OCI-LY1 (cell line): ENCODE measurements at regions not wholly inside any gene's neighbourhood (a gene's known extent, or its start where the extent isn't known, plus 50 kb on each side); places are given as distances from the start of the nearest gene placed in this dataset.

Experiments
- H2AFZ ChIP-seq: fragments of 200-600 bp; sonication (generic), shearing (Covaris generic); 2 replicates; pipeline ENCODE4 v1.6.0; 2014; ENCODE audit warnings: antibody characterized with exemption, mild to moderate bottlenecking, low read length
- H3F3A ChIP-seq: fragments of 200-600 bp; sonication (generic), shearing (Covaris generic); 2 replicates; pipeline ENCODE4 v1.6.0; 2014; ENCODE audit warnings: mild to moderate bottlenecking, antibody characterized with exemption, low read length, moderate library complexity; ENCODE audit not compliant: insufficient read depth
- H3K27ac ChIP-seq: fragments of 200-600 bp; sonication (generic); 2 replicates; pipeline ENCODE4 v1.5.1; 2014; ENCODE audit warnings: low read length, mixed run types, mild to moderate bottlenecking, low read depth; ENCODE audit not compliant: poor library complexity, severe bottlenecking
- H3K27me3 ChIP-seq: fragments of 200-600 bp; sonication (generic); 2 replicates; pipeline ENCODE4 v1.6.0; 2014; ENCODE audit warnings: antibody characterized with exemption, mild to moderate bottlenecking, low read length, moderate library complexity; ENCODE audit not compliant: insufficient read depth
- H3K36me3 ChIP-seq: fragments of 200-600 bp; sonication (generic); 2 replicates; pipeline ENCODE4 v1.6.1; 2014; ENCODE audit warnings: mild to moderate bottlenecking, antibody characterized with exemption, low read length, moderate library complexity, mixed read lengths; ENCODE audit not compliant: insufficient read depth
- H3K4me1 ChIP-seq: fragments of 200-600 bp; sonication (generic); 2 replicates; pipeline ENCODE4 v1.5.1; 2014; ENCODE audit warnings: mild to moderate bottlenecking, low read length, moderate library complexity; ENCODE audit not compliant: insufficient read depth, severe bottlenecking
- H3K4me2 ChIP-seq: fragments of 200-600 bp; sonication (generic), shearing (Covaris generic); 2 replicates; pipeline ENCODE4 v1.6.1; 2014; ENCODE audit warnings: low read length
- H3K4me3 ChIP-seq: fragments of 200-600 bp; sonication (generic); 2 replicates; pipeline ENCODE4 v1.5.1; 2014; ENCODE audit warnings: low read length, low read depth, mild to moderate bottlenecking, mixed read lengths; ENCODE audit not compliant: poor library complexity, severe bottlenecking
- H3K79me2 ChIP-seq: fragments of 200-600 bp; shearing (Covaris generic); 2 replicates; pipeline ENCODE4 v1.6.1; 2016; ENCODE audit warnings: mixed run types, low read length, mixed read lengths; ENCODE audit not compliant: insufficient read depth
- H3K9ac ChIP-seq: fragments of 200-600 bp; sonication (generic), shearing (Covaris generic); 2 replicates; pipeline ENCODE4 v1.6.1; 2014; ENCODE audit warnings: mild to moderate bottlenecking, low read length, mixed read lengths
- H3K9me2 ChIP-seq: fragments of 200-600 bp; sonication (generic), shearing (Covaris generic); 2 replicates; pipeline ENCODE4 v1.6.1; 2014; ENCODE audit warnings: low read depth, mild to moderate bottlenecking, low read length, mixed read lengths
- H3K9me3 ChIP-seq: fragments of 200-600 bp; shearing (Covaris generic); 2 replicates; pipeline ENCODE4 v1.6.1; 2014; ENCODE audit warnings: low read length, mixed read lengths
- H4K20me1 ChIP-seq: fragments of 200-600 bp; sonication (generic), shearing (Covaris generic); 2 replicates; pipeline ENCODE4 v1.6.0; 2016; ENCODE audit warnings: mild to moderate bottlenecking, low read length; ENCODE audit not compliant: insufficient read depth
- EZH2 ChIP-seq: fragments of 200-600 bp; sonication (generic), shearing (Covaris generic); IDR thresholded peaks from 2 replicates; pipeline ENCODE4 v1.8.0; 2017; ENCODE audit warnings: borderline replicate concordance, mixed run types, mild to moderate bottlenecking, antibody characterized with exemption, low read length, moderate library complexity, mixed read lengths
- TF ChIP-seq, protein P1 (sequence below): fragments of 200-600 bp; sonication (generic), shearing (Covaris generic); IDR thresholded peaks from 2 replicates; pipeline ENCODE4 v1.5.1; 2017; ENCODE audit warnings: mild to moderate bottlenecking, antibody characterized with exemption, low read length, moderate library complexity, mixed read lengths

- H3K4me1 ChIP-seq, result no peaks in the 10 kb centered on the region
- no peaks in the 10 kb centered on the region for H3K27me3 ChIP-seq
- H3F3A ChIP-seq, result no peaks in the 10 kb centered on the region
- H3K27ac ChIP-seq, result no peak overlapping the region
- no peak overlapping the region for H2AFZ ChIP-seq
- no peaks in the 10 kb centered on the region for H3K9me2 ChIP-seq
- no peaks in the 10 kb centered on the region for H3K79me2 ChIP-seq
- H3K36me3 ChIP-seq, result no peaks in the 10 kb centered on the region
- H3K4me3 ChIP-seq, result no peak overlapping the region
- H3K9ac ChIP-seq, result no peak overlapping the region
- no peak for TF ChIP-seq EZH2
- TF ChIP-seq, protein P1, sequence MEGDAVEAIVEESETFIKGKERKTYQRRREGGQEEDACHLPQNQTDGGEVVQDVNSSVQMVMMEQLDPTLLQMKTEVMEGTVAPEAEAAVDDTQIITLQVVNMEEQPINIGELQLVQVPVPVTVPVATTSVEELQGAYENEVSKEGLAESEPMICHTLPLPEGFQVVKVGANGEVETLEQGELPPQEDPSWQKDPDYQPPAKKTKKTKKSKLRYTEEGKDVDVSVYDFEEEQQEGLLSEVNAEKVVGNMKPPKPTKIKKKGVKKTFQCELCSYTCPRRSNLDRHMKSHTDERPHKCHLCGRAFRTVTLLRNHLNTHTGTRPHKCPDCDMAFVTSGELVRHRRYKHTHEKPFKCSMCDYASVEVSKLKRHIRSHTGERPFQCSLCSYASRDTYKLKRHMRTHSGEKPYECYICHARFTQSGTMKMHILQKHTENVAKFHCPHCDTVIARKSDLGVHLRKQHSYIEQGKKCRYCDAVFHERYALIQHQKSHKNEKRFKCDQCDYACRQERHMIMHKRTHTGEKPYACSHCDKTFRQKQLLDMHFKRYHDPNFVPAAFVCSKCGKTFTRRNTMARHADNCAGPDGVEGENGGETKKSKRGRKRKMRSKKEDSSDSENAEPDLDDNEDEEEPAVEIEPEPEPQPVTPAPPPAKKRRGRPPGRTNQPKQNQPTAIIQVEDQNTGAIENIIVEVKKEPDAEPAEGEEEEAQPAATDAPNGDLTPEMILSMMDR, result no peak
- no peak overlapping the region for H3K4me2 ChIP-seq
- H3K9me3 ChIP-seq, result no peaks in the 10 kb centered on the region
- H4K20me1 ChIP-seq, result no peaks in the 10 kb centered on the region
These were observed 89.1 kb upstream of the MTNR1B start for GRCh38 chr11:92880381-92880780.

DNA sequence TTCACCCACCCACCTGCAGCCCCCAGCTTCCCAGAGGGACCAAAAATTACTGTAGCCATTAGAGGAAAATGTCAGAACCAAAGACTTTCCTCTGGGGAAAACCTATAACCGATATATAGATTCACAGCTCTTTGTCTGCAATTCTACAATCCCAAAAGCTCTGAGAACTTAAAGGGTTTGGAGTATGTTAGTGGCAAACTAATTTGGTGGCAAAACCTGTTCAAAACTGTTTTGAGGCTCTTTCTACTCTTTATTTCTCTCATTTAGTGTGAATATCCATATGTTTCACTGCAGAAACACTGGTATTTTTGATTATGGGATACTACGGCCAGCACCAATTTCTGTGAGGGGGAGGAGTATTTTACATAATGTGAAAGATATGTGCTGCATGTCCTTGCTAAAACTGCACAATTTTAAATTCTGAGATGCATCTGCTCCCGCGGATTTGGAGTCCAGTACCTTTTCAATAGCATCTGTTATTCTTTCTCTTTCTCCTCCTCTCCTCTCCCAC is 87.5 kb upstream of the MTNR1B start:
- Histone ChIP-seq H4K20me1 (no peaks in the 10 kb centered on the region), H3K4me2 (no peak overlapping the region), H3K27me3 (no peaks in the 10 kb centered on the region), H3K4me1 (no peaks in the 10 kb centered on the region), H3F3A (no peaks in the 10 kb centered on the region), H3K4me3 (no peak overlapping the region), H3K9ac (no peak overlapping the region), H2AFZ (no peak overlapping the region), H3K9me2 (no peaks in the 10 kb centered on the region), H3K9me3 (no peaks in the 10 kb centered on the region), H3K27ac (no peak overlapping the region), H3K36me3 (no peaks in the 10 kb centered on the region), H3K79me2 (no peaks in the 10 kb centered on the region)
- TF ChIP-seq EZH2, result no peak
- TF ChIP-seq, protein P1, result no peak

DNA sequence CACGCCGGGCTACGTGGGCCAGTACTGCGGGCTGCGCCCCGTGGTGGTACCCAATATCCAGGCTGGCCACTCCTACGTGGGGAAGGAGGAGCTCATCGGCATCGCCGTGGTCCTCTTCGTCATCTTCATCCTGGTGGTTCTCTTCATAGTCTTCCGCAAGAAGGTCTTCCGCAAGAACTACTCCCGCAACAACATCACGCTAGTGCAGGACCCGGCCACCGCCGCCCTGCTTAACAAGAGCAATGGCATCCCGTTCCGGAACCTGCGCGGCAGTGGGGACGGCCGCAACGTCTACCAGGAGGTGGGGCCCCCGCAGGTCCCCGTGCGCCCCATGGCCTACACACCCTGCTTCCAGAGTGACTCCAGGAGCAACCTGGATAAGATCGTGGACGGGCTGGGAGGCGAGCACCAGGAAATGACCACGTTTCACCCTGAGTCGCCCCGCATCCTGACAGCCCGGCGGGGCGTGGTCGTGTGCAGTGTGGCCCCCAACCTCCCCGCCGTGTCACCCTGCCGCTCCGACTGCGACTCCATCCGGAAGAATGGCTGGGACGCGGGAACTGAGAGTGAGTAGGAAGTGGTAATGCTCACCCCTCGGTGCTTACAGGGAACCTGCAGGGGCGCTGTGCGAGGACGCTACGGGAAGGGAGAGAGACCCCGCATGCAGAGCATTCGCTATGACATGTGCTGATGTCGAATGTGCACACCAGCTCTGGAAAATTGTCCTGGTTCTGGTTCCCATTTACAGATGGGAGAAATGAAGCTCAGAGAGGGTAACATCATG is 86.4 kb upstream of the MTNR1B start:
- no peak overlapping the region for H3K27ac ChIP-seq
- H3K36me3 ChIP-seq, result no peaks in the 10 kb centered on the region
- no peak overlapping the region for H2AFZ ChIP-seq
- H3K9ac ChIP-seq, result no peak overlapping the region
- TF ChIP-seq, protein P1, result no peak
- TF ChIP-seq EZH2, result no peak
- no peak overlapping the region for H3K4me2 ChIP-seq
- H3K4me3 ChIP-seq, result no peak overlapping the region
- H4K20me1 ChIP-seq, result no peaks in the 10 kb centered on the region
- H3K4me1 ChIP-seq, result no peaks in the 10 kb centered on the region
- no peaks in the 10 kb centered on the region for H3K27me3 ChIP-seq
- no peaks in the 10 kb centered on the region for H3K79me2 ChIP-seq
- H3F3A ChIP-seq, result no peaks in the 10 kb centered on the region
- H3K9me2 ChIP-seq, result no peaks in the 10 kb centered on the region
- no peaks in the 10 kb centered on the region for H3K9me3 ChIP-seq
